ENCODE measurements at regions not wholly inside any gene's neighbourhood (a gene's known extent, or its start where the extent isn't known, plus 50 kb on each side); places are given as distances from the start of the nearest gene placed in this dataset.

GRCh38 chr3:851098-851790, 241.6 kb upstream of the CNTN6 start:
- Mint-ChIP-seq H3K27ac (no peak overlapping the region), H3K4me1 (ENCODE audit: low read depth) (no peaks in the 10 kb centered on the region), H3K9me3 (peaks cover 53% of the 10 kb centered on the region), H3K4me3 (no peak overlapping the region), H3K27me3 (ENCODE audit: insufficient read depth) (no peaks in the 10 kb centered on the region; the same call in 1 of the 2 replicates), H3K36me3 (ENCODE audit: low read depth) (no peaks in the 10 kb centered on the region; the same call in 1 of the 2 replicates)
- DNase-seq: no peak
- TF ChIP-seq CTCF (IDR thresholded peaks at IDR 0.05): no peak

GRCh38 chr3:852033-852432, 240.8 kb upstream of the CNTN6 start:
- no peaks in the 10 kb centered on the region; the same call in 1 of the 2 replicates for H3K27me3 Mint-ChIP-seq (ENCODE audit: insufficient read depth)
- no peak for TF ChIP-seq CTCF (IDR thresholded peaks at IDR 0.05)
- no peaks in the 10 kb centered on the region for H3K4me1 Mint-ChIP-seq (ENCODE audit: low read depth)
- H3K4me3 Mint-ChIP-seq: no peak overlapping the region
- H3K36me3 Mint-ChIP-seq (ENCODE audit: low read depth): no peaks in the 10 kb centered on the region; the same call in 1 of the 2 replicates
- H3K9me3 Mint-ChIP-seq: peaks cover 53% of the 10 kb centered on the region
- no peak for DNase-seq
- no peak overlapping the region for H3K27ac Mint-ChIP-seq

- no peak for TF ChIP-seq CTCF (IDR thresholded peaks at IDR 0.05)
- no peak for DNase-seq
- Mint-ChIP-seq H3K4me3 (no peak overlapping the region), H3K36me3 (ENCODE audit: low read depth) (no peaks in the 10 kb centered on the region; the same call in 1 of the 2 replicates), H3K4me1 (ENCODE audit: low read depth) (no peaks in the 10 kb centered on the region), H3K9me3 (peaks cover 44% of the 10 kb centered on the region), H3K27ac (no peak overlapping the region), H3K27me3 (ENCODE audit: insufficient read depth) (no peaks in the 10 kb centered on the region; the same call in 1 of the 2 replicates)
These were observed 239.3 kb upstream of the CNTN6 start for GRCh38 chr3:853489-853888.

GRCh38 chr3:859135-859534, 233.7 kb upstream of the CNTN6 start:
- no peak overlapping the region for H3K4me3 Mint-ChIP-seq
- TF ChIP-seq CTCF (IDR thresholded peaks at IDR 0.05): no peak
- H3K27me3 Mint-ChIP-seq (ENCODE audit: insufficient read depth): no peaks in the 10 kb centered on the region
- no peak overlapping the region for H3K27ac Mint-ChIP-seq
- H3K4me1 Mint-ChIP-seq (ENCODE audit: low read depth): no peaks in the 10 kb centered on the region
- H3K36me3 Mint-ChIP-seq (ENCODE audit: low read depth): no peaks in the 10 kb centered on the region
- no peak for DNase-seq
- peaks cover 21% of the 10 kb centered on the region for H3K9me3 Mint-ChIP-seq

GRCh38 chr3:861721-862120, 231.1 kb upstream of the CNTN6 start:
- Mint-ChIP-seq H3K4me3 (no peak overlapping the region), H3K27ac (no peak overlapping the region), H3K27me3 (ENCODE audit: insufficient read depth) (no peaks in the 10 kb centered on the region), H3K4me1 (ENCODE audit: low read depth) (no peaks in the 10 kb centered on the region), H3K9me3 (peaks cover 11% of the 10 kb centered on the region), H3K36me3 (ENCODE audit: low read depth) (no peaks in the 10 kb centered on the region)
- no peak for DNase-seq
- TF ChIP-seq CTCF (IDR thresholded peaks at IDR 0.05): no peak

All from HFFc6 (cell line).